ENCODE measurements at regions not wholly inside any gene's neighbourhood (a gene's known extent, or its start where the extent isn't known, plus 50 kb on each side); places are given as distances from the start of the nearest gene placed in this dataset.
"Not testable (repeated sequence)": the region's sequence is repeated elsewhere in the genome, so short reads cannot be mapped to it uniquely, and the experiment has no call there.

GRCh38 chr1:65626003-65626402 is 166.7 kb upstream of the PDE4B start:
- DNase-seq (ENCODE audit: low spot score), result no peak
- CTCF ChIA-PET, result no interaction called here
- TF ChIP-seq CTCF (conservative IDR thresholded peaks at IDR 0.05; ENCODE audit: low read depth), result no peak
- POLR2A ChIA-PET (ENCODE audit: low non-redundant PET), result no interaction called here
- H3K27ac ChIP-seq, result no peak overlapping the region

- ChIA-PET POLR2A (ENCODE audit: low non-redundant PET) (no interaction called here), CTCF (no interaction called here)
- H3K27ac ChIP-seq, result no peak overlapping the region
- DNase-seq (ENCODE audit: low spot score), result no peak
- TF ChIP-seq CTCF (conservative IDR thresholded peaks at IDR 0.05; ENCODE audit: low read depth), result no peak
Measured at GRCh38 chr1:65629788-65630187, 162.9 kb upstream of the PDE4B start.

GRCh38 chr1:65630855-65631254 is 161.8 kb upstream of the PDE4B start:
- no peak for TF ChIP-seq CTCF (conservative IDR thresholded peaks at IDR 0.05; ENCODE audit: low read depth)
- ChIA-PET POLR2A (ENCODE audit: low non-redundant PET) (no interaction called here), CTCF (no interaction called here)
- DNase-seq (ENCODE audit: low spot score), result no peak
- no peak overlapping the region for H3K27ac ChIP-seq

DNA sequence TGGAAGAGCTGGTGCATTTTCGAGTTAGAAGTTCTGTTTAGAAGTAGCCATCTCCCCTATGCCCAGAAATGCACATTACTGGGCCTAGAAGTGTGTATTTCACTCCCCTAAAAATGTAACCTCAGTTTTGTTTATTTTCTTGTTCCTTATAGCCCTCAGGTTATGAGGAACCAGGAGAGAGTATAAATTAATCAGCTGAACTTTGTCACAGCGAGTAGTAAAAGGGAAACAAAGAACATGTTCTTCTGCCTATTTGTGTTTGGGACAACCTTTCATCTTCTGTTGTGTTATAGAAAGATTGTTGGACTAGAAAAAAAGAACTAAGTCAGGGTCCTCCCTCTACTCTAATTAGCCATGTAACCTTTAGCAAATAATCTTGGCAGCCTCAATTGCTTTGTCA is 160.5 kb upstream of the PDE4B start:
- no peak overlapping the region for H3K27ac ChIP-seq
- ChIA-PET CTCF (no interaction called here), POLR2A (ENCODE audit: low non-redundant PET) (no interaction called here)
- DNase-seq (ENCODE audit: low spot score), result no peak
- TF ChIP-seq CTCF (conservative IDR thresholded peaks at IDR 0.05; ENCODE audit: low read depth), result no peak

GRCh38 chr1:65640046-65640445 is 152.6 kb upstream of the PDE4B start:
- CTCF ChIA-PET, result interaction anchor here (0.6 kb wide), 1 partner anchor 10 kb away, joined by 3 read pairs; no protein-coding TSS in a partner anchor
- POLR2A ChIA-PET (ENCODE audit: low non-redundant PET), result no interaction called here
- H3K27ac ChIP-seq, result no peak overlapping the region
- no peak for TF ChIP-seq CTCF (conservative IDR thresholded peaks at IDR 0.05; ENCODE audit: low read depth)
- no peak for DNase-seq (ENCODE audit: low spot score)

DNA sequence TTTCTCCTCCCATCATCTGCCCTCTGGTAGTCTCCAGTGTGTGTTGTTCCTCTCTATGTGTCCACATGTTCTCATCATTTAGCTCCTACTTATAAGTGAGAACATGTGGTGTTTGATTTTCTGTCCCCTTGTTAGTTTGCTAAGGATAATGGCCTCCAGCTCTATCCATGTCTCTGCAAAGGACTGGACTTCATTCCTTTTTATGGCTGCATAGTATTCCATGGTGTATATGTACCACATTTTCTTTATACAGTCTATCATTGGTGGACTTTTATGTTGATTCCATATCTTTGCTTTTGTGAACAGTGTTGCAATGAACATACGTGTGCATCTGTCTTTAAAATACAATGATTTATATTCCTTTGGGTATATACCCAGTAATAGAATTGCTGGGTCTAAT is 143.5 kb upstream of the PDE4B start:
- H3K27ac ChIP-seq; DNase-seq (ENCODE audit: low spot score); POLR2A ChIA-PET (ENCODE audit: low non-redundant PET): not testable (repeated sequence)
- CTCF ChIA-PET, result interaction anchor here (1.1 kb wide), 1 partner anchor 57 kb away, joined by 4 read pairs; no protein-coding TSS in a partner anchor

GRCh38 chr1:65650682-65651081 is 142.0 kb upstream of the PDE4B start:
- POLR2A ChIA-PET (ENCODE audit: low non-redundant PET), result no interaction called here

GRCh38 chr1:65654526-65654925 is 138.2 kb upstream of the PDE4B start:
- CTCF ChIA-PET; H3K27ac ChIP-seq; POLR2A ChIA-PET (ENCODE audit: low non-redundant PET); DNase-seq (ENCODE audit: low spot score): not testable (repeated sequence)

More at GRCh38 chr1:65650682-65651081, 142.0 kb upstream of the PDE4B start:
- TF ChIP-seq CTCF (conservative IDR thresholded peaks at IDR 0.05; ENCODE audit: low read depth), result no peak
- H3K27ac ChIP-seq, result no peak overlapping the region
- no peak for DNase-seq (ENCODE audit: low spot score)
- CTCF ChIA-PET, result interaction anchor here (0.7 kb wide), 1 partner anchor 11 kb away, joined by 3 read pairs; no protein-coding TSS in a partner anchor

GRCh38 chr1:65657609-65658008 is 135.1 kb upstream of the PDE4B start:
- POLR2A ChIA-PET (ENCODE audit: low non-redundant PET); DNase-seq (ENCODE audit: low spot score); H3K27ac ChIP-seq: not testable (repeated sequence)
- CTCF ChIA-PET, result interaction anchor here (0.6 kb wide), 1 partner anchor 560 kb away, joined by 3 read pairs; no protein-coding TSS in a partner anchor

Data from RWPE1 (cell line).